Progenitor cell of endocrine pancreas (in vitro differentiated cells): ENCODE measurements at regions not wholly inside any gene's neighbourhood (a gene's known extent, or its start where the extent isn't known, plus 50 kb on each side); places are given as distances from the start of the nearest gene placed in this dataset.

ENCODE experiments used
- DNase-seq: peaks from one replicate; pipeline ENCODE4 v3.0.0; 2021; ENCODE audit warnings: low spot score; ENCODE audit not compliant: unreplicated experiment
- H3K27ac Mint-ChIP-seq: 2 replicates; pipeline ENCODE4 v1.8.0; 2021; ENCODE audit warnings: mild to moderate bottlenecking, moderate library complexity, mixed read lengths
- H3K27me3 Mint-ChIP-seq: 2 replicates; pipeline ENCODE4 v1.8.0; 2021; ENCODE audit warnings: mixed read lengths
- H3K36me3 Mint-ChIP-seq: 2 replicates; pipeline ENCODE4 v1.8.0; 2022; ENCODE audit warnings: mixed read lengths; ENCODE audit not compliant: insufficient read depth
- H3K4me1 Mint-ChIP-seq: 2 replicates; pipeline ENCODE4 v1.8.0; 2021; ENCODE audit warnings: low read depth, mixed read lengths
- H3K4me3 Mint-ChIP-seq: 2 replicates; pipeline ENCODE4 v1.8.0; 2021; ENCODE audit warnings: low read depth, mild to moderate bottlenecking, moderate library complexity, mixed read lengths
- H3K9me3 Mint-ChIP-seq: 2 replicates; pipeline ENCODE4 v1.8.0; 2021; ENCODE audit warnings: low read depth, mixed read lengths
- CTCF ChIP-seq: fragments of 200-600 bp; sonication (generic); IDR thresholded peaks from one replicate; pipeline ENCODE4 v1.5.0; 2021; ENCODE audit warnings: antibody characterized with exemption, mild to moderate bottlenecking; ENCODE audit not compliant: unreplicated experiment

- Mint-ChIP-seq H3K36me3 (no peaks in the 10 kb centered on the region), H3K4me1 (no peaks in the 10 kb centered on the region), H3K9me3 (no peaks in the 10 kb centered on the region), H3K27ac (no peak overlapping the region), H3K4me3 (no peak overlapping the region), H3K27me3 (no peaks in the 10 kb centered on the region)
- TF ChIP-seq CTCF, result no peak
- no peak for DNase-seq
Measured at GRCh38 chr1:192958871-192959270, 100.3 kb downstream of the UCHL5 start.

GRCh38 chr1:192959657-192960186 is 99.4 kb downstream of the UCHL5 start:
- Mint-ChIP-seq H3K36me3 (no peaks in the 10 kb centered on the region), H3K4me3 (no peak overlapping the region), H3K9me3 (peaks cover 2% of the 10 kb centered on the region), H3K27ac (no peak overlapping the region), H3K4me1 (no peaks in the 10 kb centered on the region), H3K27me3 (no peaks in the 10 kb centered on the region)
- no peak for TF ChIP-seq CTCF
- DNase-seq, result no peak
